ENCODE measurements at regions not wholly inside any gene's neighbourhood (a gene's known extent, or its start where the extent isn't known, plus 50 kb on each side); places are given as distances from the start of the nearest gene placed in this dataset.

DNA sequence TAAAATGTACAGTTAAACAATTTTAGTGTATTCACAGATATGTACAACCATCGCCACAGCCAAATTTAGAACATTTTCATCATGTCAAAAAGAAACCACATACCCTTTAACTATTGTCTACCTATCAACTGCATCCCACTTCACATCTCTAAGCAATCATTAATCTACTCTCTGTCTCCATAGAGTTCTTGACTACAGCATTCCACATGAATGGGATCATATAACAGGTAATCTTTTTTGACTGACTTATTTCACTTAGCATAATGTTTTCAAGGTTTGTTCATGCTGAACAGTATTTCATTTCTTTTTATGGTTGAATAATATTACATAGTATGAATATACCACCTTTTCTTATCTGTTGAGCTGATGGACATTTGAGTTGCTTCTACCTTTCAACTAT is 281.4 kb upstream of the EDA2R start:
- Mint-ChIP-seq H3K27me3 (ENCODE audit: low read depth, poor library complexity) (no peaks in the 10 kb centered on the region), H3K27ac (no peak overlapping the region), H3K9me3 (peaks cover 40% of the 10 kb centered on the region), H3K36me3 (ENCODE audit: low read depth) (no peaks in the 10 kb centered on the region), H3K4me3 (no peak overlapping the region), H3K4me1 (no peaks in the 10 kb centered on the region)
- no peak for DNase-seq
- TF ChIP-seq, protein P1, sequence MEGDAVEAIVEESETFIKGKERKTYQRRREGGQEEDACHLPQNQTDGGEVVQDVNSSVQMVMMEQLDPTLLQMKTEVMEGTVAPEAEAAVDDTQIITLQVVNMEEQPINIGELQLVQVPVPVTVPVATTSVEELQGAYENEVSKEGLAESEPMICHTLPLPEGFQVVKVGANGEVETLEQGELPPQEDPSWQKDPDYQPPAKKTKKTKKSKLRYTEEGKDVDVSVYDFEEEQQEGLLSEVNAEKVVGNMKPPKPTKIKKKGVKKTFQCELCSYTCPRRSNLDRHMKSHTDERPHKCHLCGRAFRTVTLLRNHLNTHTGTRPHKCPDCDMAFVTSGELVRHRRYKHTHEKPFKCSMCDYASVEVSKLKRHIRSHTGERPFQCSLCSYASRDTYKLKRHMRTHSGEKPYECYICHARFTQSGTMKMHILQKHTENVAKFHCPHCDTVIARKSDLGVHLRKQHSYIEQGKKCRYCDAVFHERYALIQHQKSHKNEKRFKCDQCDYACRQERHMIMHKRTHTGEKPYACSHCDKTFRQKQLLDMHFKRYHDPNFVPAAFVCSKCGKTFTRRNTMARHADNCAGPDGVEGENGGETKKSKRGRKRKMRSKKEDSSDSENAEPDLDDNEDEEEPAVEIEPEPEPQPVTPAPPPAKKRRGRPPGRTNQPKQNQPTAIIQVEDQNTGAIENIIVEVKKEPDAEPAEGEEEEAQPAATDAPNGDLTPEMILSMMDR (IDR thresholded peaks at IDR 0.05): no peak

DNA sequence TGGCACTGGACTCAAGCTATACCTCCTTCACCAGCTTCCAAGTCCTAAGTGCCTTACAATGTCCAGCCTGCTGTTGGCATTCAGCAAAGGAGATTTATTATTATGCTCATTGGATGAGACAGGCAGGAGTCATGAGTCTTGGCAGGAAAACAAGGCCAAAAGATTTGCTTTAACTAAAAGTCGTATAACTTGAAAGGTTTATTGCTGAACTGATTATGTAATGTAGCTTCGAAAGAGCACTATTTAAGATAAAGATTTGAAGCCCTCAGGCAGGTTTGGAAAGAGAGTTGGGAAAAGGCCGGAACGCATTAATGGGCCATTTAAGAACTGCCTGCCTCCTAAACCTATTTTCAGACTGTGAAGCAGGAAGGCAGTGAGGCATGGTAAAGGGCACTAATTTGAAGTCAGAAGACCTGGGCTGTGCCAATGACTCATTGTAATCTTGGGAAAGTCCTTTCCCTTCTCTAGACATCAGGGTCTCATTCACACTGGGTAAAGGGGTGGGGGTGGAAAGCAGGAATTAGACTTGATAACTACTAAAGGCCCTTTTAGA is 280.5 kb upstream of the EDA2R start:
- Mint-ChIP-seq H3K4me1 (peaks cover 8% of the 10 kb centered on the region), H3K27me3 (ENCODE audit: low read depth, poor library complexity) (no peaks in the 10 kb centered on the region), H3K4me3 (no peak overlapping the region), H3K36me3 (ENCODE audit: low read depth) (no peaks in the 10 kb centered on the region), H3K27ac (peak overlapping the region; percentile 12), H3K9me3 (peaks cover 46% of the 10 kb centered on the region)
- TF ChIP-seq, protein P1 (IDR thresholded peaks at IDR 0.05): no peak
- DNase-seq: no peak

DNA sequence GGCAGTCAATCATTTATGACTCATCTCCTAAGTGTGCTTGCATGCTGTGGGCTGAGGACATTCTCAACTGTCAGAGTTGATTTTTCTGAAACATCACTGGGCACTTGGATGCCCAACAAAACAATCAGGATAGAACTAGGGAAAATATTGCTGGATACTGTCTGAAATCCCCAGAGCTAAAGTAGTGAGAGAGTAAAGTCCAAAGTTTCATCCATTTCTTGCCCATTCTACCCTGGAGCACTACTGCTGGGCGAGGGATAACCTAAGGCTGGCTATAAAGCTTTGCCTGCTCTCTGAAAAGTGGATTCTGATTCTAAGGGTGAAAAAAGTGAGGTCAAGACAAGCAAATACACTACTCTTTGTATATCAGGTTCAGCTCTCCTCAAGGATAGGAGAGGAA is 279.6 kb upstream of the EDA2R start:
- no peak for DNase-seq
- Mint-ChIP-seq H3K4me1 (peaks cover 9% of the 10 kb centered on the region), H3K27me3 (ENCODE audit: low read depth, poor library complexity) (no peaks in the 10 kb centered on the region), H3K4me3 (no peak overlapping the region), H3K27ac (peak overlapping the region; percentile 37), H3K36me3 (ENCODE audit: low read depth) (no peaks in the 10 kb centered on the region), H3K9me3 (peaks cover 38% of the 10 kb centered on the region)
- TF ChIP-seq, protein P1 (IDR thresholded peaks at IDR 0.05): no peak

DNA sequence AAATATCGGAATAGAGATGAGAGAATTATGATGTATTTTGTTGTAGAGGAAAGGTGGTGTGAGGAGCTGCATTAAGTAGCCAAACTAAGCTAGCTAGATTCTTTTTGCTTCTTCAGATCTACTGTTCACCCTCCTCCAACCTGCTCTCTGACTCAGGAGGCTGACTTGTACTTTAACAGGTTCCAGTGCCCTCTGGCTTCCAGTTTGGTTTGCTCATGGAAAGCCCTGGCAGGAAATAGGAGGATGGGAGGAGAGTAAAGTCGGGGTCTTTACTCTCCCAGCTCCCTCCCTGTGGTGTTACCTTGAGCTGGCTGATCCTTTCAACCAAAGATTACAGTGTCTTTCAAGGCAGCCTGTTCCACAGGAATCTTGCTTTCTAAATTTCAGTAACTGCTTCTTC is 277.0 kb upstream of the EDA2R start:
- H3K27ac Mint-ChIP-seq: no peak overlapping the region
- H3K4me3 Mint-ChIP-seq: no peak overlapping the region
- peaks cover 15% of the 10 kb centered on the region for H3K4me1 Mint-ChIP-seq
- DNase-seq: no peak
- H3K36me3 Mint-ChIP-seq (ENCODE audit: low read depth): no peaks in the 10 kb centered on the region
- TF ChIP-seq, protein P1 (IDR thresholded peaks at IDR 0.05): no peak
- no peaks in the 10 kb centered on the region for H3K27me3 Mint-ChIP-seq (ENCODE audit: low read depth, poor library complexity)
- H3K9me3 Mint-ChIP-seq: peaks cover 50% of the 10 kb centered on the region

DNA sequence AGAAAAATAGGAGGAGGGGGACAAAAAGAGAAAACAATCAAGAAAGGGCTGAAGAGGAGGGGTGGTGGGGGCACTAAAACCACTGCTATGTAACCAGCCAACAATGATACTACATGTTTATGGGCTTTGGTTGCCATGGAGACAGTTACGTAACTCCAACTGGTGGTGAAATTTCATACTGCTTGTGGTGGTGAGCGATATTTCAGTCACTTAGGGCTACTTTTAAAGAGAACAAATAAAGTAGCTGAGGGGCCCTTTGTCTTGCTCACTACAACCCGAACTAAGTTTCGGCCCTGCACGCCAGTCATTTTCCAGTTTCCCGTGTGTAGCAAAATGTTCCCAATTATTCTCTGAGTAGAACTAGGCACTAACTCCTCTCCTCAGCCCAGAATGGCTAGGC is 275.2 kb upstream of the EDA2R start:
- H3K27ac Mint-ChIP-seq: no peak overlapping the region
- no peak overlapping the region for H3K4me3 Mint-ChIP-seq
- peaks cover 60% of the 10 kb centered on the region for H3K9me3 Mint-ChIP-seq
- no peaks in the 10 kb centered on the region for H3K36me3 Mint-ChIP-seq (ENCODE audit: low read depth)
- H3K4me1 Mint-ChIP-seq: peaks cover 15% of the 10 kb centered on the region
- DNase-seq: peak; percentile 2
- TF ChIP-seq, protein P1 (IDR thresholded peaks at IDR 0.05): no peak
- H3K27me3 Mint-ChIP-seq (ENCODE audit: low read depth, poor library complexity): no peaks in the 10 kb centered on the region

DNA sequence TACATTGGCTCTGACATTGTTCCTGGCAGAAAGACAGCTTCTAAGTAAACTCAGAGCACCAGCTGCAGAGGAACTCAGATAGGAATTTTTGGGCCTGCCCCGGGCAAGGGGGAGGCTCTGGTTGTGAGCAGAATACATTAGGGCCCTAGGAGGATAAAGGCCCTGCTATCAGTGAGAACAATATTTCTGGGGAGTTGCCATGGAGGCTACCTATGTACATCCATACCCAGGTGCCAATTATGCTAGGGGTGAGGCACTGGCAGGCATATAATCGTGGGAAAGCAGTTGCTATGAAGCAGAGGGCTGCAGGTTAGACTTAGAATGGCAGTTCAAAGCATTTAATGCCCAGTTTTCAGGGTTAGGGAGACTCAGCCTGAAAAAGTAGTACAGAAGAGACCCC is 273.5 kb upstream of the EDA2R start:
- Mint-ChIP-seq H3K4me1 (peaks cover 15% of the 10 kb centered on the region), H3K36me3 (ENCODE audit: low read depth) (no peaks in the 10 kb centered on the region), H3K27ac (no peak overlapping the region), H3K9me3 (peaks cover 48% of the 10 kb centered on the region), H3K27me3 (ENCODE audit: low read depth, poor library complexity) (no peaks in the 10 kb centered on the region), H3K4me3 (no peak overlapping the region)
- TF ChIP-seq, protein P1 (IDR thresholded peaks at IDR 0.05): no peak
- no peak for DNase-seq
